ACC112 (cell line): ENCODE measurements at regions not wholly inside any gene's neighbourhood (a gene's known extent, or its start where the extent isn't known, plus 50 kb on each side); places are given as distances from the start of the nearest gene placed in this dataset.

Source experiments
- H2AFZ ChIP-seq: fragments of 200-600 bp; sonication (generic); one replicate; pipeline ENCODE4 v1.6.0; 2017; ENCODE audit warnings: antibody characterized with exemption, low read length; ENCODE audit not compliant: unreplicated experiment
- H3K27ac ChIP-seq: fragments of 200-600 bp; sonication (generic); 2 replicates; pipeline ENCODE4 v1.5.1; 2014; ENCODE audit warnings: low read depth, mild to moderate bottlenecking, antibody characterized with exemption, low read length, moderate library complexity
- H3K27me3 ChIP-seq: fragments of 200-600 bp; sonication (generic); 2 replicates; pipeline ENCODE4 v1.6.1; 2014; ENCODE audit warnings: mild to moderate bottlenecking, antibody characterized with exemption, low read length, moderate library complexity, mixed read lengths; ENCODE audit not compliant: insufficient read depth
- H3K36me3 ChIP-seq: fragments of 200-600 bp; sonication (generic); 2 replicates; pipeline ENCODE4 v1.6.1; 2016; ENCODE audit warnings: mild to moderate bottlenecking, antibody characterized with exemption, low read length, moderate library complexity, mixed read lengths; ENCODE audit not compliant: insufficient read depth
- H3K4me1 ChIP-seq: fragments of 200-600 bp; sonication (generic); one replicate; pipeline ENCODE4 v1.6.1; 2016; ENCODE audit warnings: low read length, mixed read lengths; ENCODE audit not compliant: insufficient read depth, unreplicated experiment, control insufficient read depth
- H3K4me3 ChIP-seq: fragments of 200-600 bp; sonication (generic); 2 replicates; pipeline ENCODE4 v1.5.1; 2014; ENCODE audit warnings: mild to moderate bottlenecking, low read depth, low read length
- H3K79me2 ChIP-seq: fragments of 200-600 bp; sonication (generic); one replicate; pipeline ENCODE4 v1.6.0; 2016; ENCODE audit warnings: low read length; ENCODE audit not compliant: control insufficient read depth, unreplicated experiment, insufficient read depth

- Histone ChIP-seq H3K4me3 (no peak overlapping the region), H2AFZ (no peak overlapping the region), H3K36me3 (no peaks in the 10 kb centered on the region), H3K27me3 (no peaks in the 10 kb centered on the region), H3K79me2 (no peaks in the 10 kb centered on the region), H3K27ac (no peak overlapping the region), H3K4me1 (no peaks in the 10 kb centered on the region)
Measured at GRCh38 chr1:47679301-47679791, 241.5 kb downstream of the FOXD2 start.

- Histone ChIP-seq H3K36me3 (no peaks in the 10 kb centered on the region), H2AFZ (no peak overlapping the region), H3K27me3 (peaks cover 2% of the 10 kb centered on the region; the same call in 1 of the 2 replicates), H3K27ac (no peak overlapping the region), H3K79me2 (no peaks in the 10 kb centered on the region), H3K4me1 (no peaks in the 10 kb centered on the region), H3K4me3 (no peak overlapping the region)
Measured at GRCh38 chr1:47679826-47680225, 242.0 kb downstream of the FOXD2 start.

- no peaks in the 10 kb centered on the region for H3K36me3 ChIP-seq
- no peak overlapping the region for H3K27ac ChIP-seq
- H2AFZ ChIP-seq, result no peak overlapping the region
- no peaks in the 10 kb centered on the region for H3K4me1 ChIP-seq
- H3K4me3 ChIP-seq, result no peak overlapping the region
- peaks cover 12% of the 10 kb centered on the region; the same call in 1 of the 2 replicates for H3K27me3 ChIP-seq
- H3K79me2 ChIP-seq, result no peaks in the 10 kb centered on the region
Measured at GRCh38 chr1:47680815-47681475, 243.1 kb downstream of the FOXD2 start.

GRCh38 chr1:47681735-47682134 lies 243.9 kb downstream of the FOXD2 start:
- Histone ChIP-seq H3K27ac (no peak overlapping the region), H3K79me2 (no peaks in the 10 kb centered on the region), H2AFZ (no peak overlapping the region), H3K27me3 (peaks cover 19% of the 10 kb centered on the region), H3K4me1 (no peaks in the 10 kb centered on the region), H3K4me3 (no peak overlapping the region), H3K36me3 (no peaks in the 10 kb centered on the region)

- Histone ChIP-seq H3K4me1 (no peaks in the 10 kb centered on the region), H3K27me3 (peaks cover 23% of the 10 kb centered on the region), H3K27ac (no peak overlapping the region), H3K79me2 (no peaks in the 10 kb centered on the region), H3K36me3 (no peaks in the 10 kb centered on the region), H2AFZ (no peak overlapping the region), H3K4me3 (no peak overlapping the region)
Measured at GRCh38 chr1:47682198-47682597, 244.4 kb downstream of the FOXD2 start.

- Histone ChIP-seq H3K4me1 (no peaks in the 10 kb centered on the region), H2AFZ (no peak overlapping the region), H3K27ac (no peak overlapping the region), H3K4me3 (no peak overlapping the region), H3K36me3 (no peaks in the 10 kb centered on the region), H3K27me3 (peaks cover 30% of the 10 kb centered on the region), H3K79me2 (no peaks in the 10 kb centered on the region)
Measured at GRCh38 chr1:47682786-47683350, 245.0 kb downstream of the FOXD2 start.

- peaks cover 35% of the 10 kb centered on the region for H3K27me3 ChIP-seq
- no peaks in the 10 kb centered on the region for H3K4me1 ChIP-seq
- no peak overlapping the region for H3K27ac ChIP-seq
- H3K4me3 ChIP-seq, result no peak overlapping the region
- no peaks in the 10 kb centered on the region for H3K79me2 ChIP-seq
- no peaks in the 10 kb centered on the region for H3K36me3 ChIP-seq
- no peak overlapping the region for H2AFZ ChIP-seq
Measured at GRCh38 chr1:47683401-47683800, 245.6 kb downstream of the FOXD2 start.

- Histone ChIP-seq H2AFZ (no peak overlapping the region), H3K27ac (no peak overlapping the region), H3K4me3 (no peak overlapping the region), H3K4me1 (no peaks in the 10 kb centered on the region), H3K27me3 (peaks cover 45% of the 10 kb centered on the region), H3K36me3 (no peaks in the 10 kb centered on the region), H3K79me2 (no peaks in the 10 kb centered on the region)
Measured at GRCh38 chr1:47684518-47684917, 246.7 kb downstream of the FOXD2 start.

GRCh38 chr1:47684964-47685762 lies 247.3 kb downstream of the FOXD2 start:
- H3K27ac ChIP-seq, result no peak overlapping the region
- H3K36me3 ChIP-seq, result no peaks in the 10 kb centered on the region
- peaks cover 52% of the 10 kb centered on the region for H3K27me3 ChIP-seq
- no peak overlapping the region for H3K4me3 ChIP-seq
- H2AFZ ChIP-seq, result no peak overlapping the region
- no peaks in the 10 kb centered on the region for H3K79me2 ChIP-seq
- H3K4me1 ChIP-seq, result no peaks in the 10 kb centered on the region

- Histone ChIP-seq H2AFZ (no peak overlapping the region), H3K27me3 (peaks cover 57% of the 10 kb centered on the region), H3K4me1 (no peaks in the 10 kb centered on the region), H3K79me2 (no peaks in the 10 kb centered on the region), H3K27ac (no peak overlapping the region), H3K36me3 (no peaks in the 10 kb centered on the region), H3K4me3 (no peak overlapping the region)
Measured at GRCh38 chr1:47685763-47686066, 247.9 kb downstream of the FOXD2 start.
